Gastrocnemius medialis (tissue), 4 donors: ENCODE measurements at regions not wholly inside any gene's neighbourhood (a gene's known extent, or its start where the extent isn't known, plus 50 kb on each side); places are given as distances from the start of the nearest gene placed in this dataset.

Source experiments
- ATAC-seq, 2 donors: fragments of 150-250 bp; one replicate each; pipeline ENCODE4 v1.9.1; 2016
- DNase-seq, 2 donors: peaks; one replicate each; pipeline ENCODE4 v3.0.0-alpha.2; 2019
- H3K27ac ChIP-seq, 4 donors: fragments of 200-600 bp; sonication (generic); 1 replicate in 1 of 4; 2 replicates in 3 of 4; pipeline ENCODE4 v1.5.1; 2016 to 2018; ENCODE audit warnings: mild to moderate bottlenecking in 2 of 4, moderate library complexity in 1 of 4
- H3K27me3 ChIP-seq, 3 donors: fragments of 200-600 bp; sonication (generic) in 2 of 3; 1 replicate in 1 of 3; 2 replicates in 2 of 3; pipeline versions ENCODE4 v1.5.1 to v1.6.0; 2016 to 2019; ENCODE audit warnings: mild to moderate bottlenecking in 1 of 3, moderate library complexity in 1 of 3
- H3K36me3 ChIP-seq, 2 donors: fragments of 200-600 bp; sonication (generic) in 1 of 2; one replicate each; pipeline ENCODE4 v1.5.1; 2017 to 2018
- H3K4me1 ChIP-seq, 2 donors: fragments of 200-600 bp; sonication (generic) in 1 of 2; one replicate each; pipeline ENCODE4 v1.5.1; 2016 to 2017; ENCODE audit warnings: mild to moderate bottlenecking in 2 of 2
- H3K4me3 ChIP-seq, 4 donors: fragments of 200-600 bp; sonication (generic) in 3 of 4; 1 replicate in 1 of 4; 2 replicates in 3 of 4; pipeline ENCODE4 v1.5.1; 2016 to 2019; ENCODE audit warnings: mild to moderate bottlenecking in 2 of 4
- H3K9me3 ChIP-seq, 3 donors: fragments of 200-600 bp; sonication (generic) in 2 of 3; 1 replicate in 1 of 3; 2 replicates in 2 of 3; pipeline ENCODE4 v1.5.1; 2016 to 2019
- CTCF ChIP-seq, 5 experiments: fragments of 450-650 bp in 3 of 5; fragments of 200-600 bp in 2 of 5; sonication (generic) in 2 of 5; IDR thresholded peaks in 4 of 5; conservative IDR thresholded peaks in 1 of 5; 1 replicate in 4 of 5; 2 replicates in 1 of 5; pipeline ENCODE4 v1.5.1; 2016 to 2019; ENCODE audit warnings: antibody characterized with exemption in 5 of 5, mild to moderate bottlenecking in 3 of 5, moderate library complexity in 3 of 5
- POLR2A ChIP-seq, 2 donors: fragments of 450-650 bp; IDR thresholded peaks; one replicate each; pipeline ENCODE4 v1.6.1; 2017; ENCODE audit warnings: antibody characterized with exemption in 2 of 2, mild to moderate bottlenecking in 2 of 2, moderate library complexity in 2 of 2
- in situ Hi-C, 4 donors: fragments of 200-750 bp; cut with MboI; loops; one replicate each; pipeline versions ENCODE4 v1.15.0 to v1.8.0; 2017; ENCODE audit warnings: low sequenced_read_pairs in 4 of 4
- intact Hi-C: fragments of 100-400 bp; cut with DNase I; formaldehyde crosslinking; loops from one replicate; pipeline ENCODE4 v1.15.1; 2023; ENCODE audit warnings: low total_unique reads

GRCh38 chr2:17289669-17290068, 228.6 kb downstream of the RAD51AP2 start:
- ATAC-seq, result no peak
- no peak overlapping the region for H3K4me3 ChIP-seq
- in situ Hi-C loops, result no loop called here

GRCh38 chr2:17287183-17287582, 231.1 kb downstream of the RAD51AP2 start:
- Histone ChIP-seq H3K27ac (no peak overlapping the region), H3K4me3 (no peak overlapping the region), H3K4me1 (no peaks in the 10 kb centered on the region), H3K27me3 (no peaks in the 10 kb centered on the region), H3K9me3 (no peaks in the 10 kb centered on the region), H3K36me3 (no peaks in the 10 kb centered on the region)
- in situ Hi-C loops, result no loop called here
- intact Hi-C loops, result no loop called here
- TF ChIP-seq POLR2A (IDR thresholded peaks at IDR 0.05) (no peak), CTCF (IDR thresholded peaks at IDR 0.05 in 4 of 5, conservative IDR thresholded peaks at IDR 0.05 in 1 of 5) (no peak)
- no peak for ATAC-seq
- DNase-seq, result no peak

More at GRCh38 chr2:17289669-17290068, 228.6 kb downstream of the RAD51AP2 start:
- intact Hi-C loops, result no loop called here
- no peak for TF ChIP-seq POLR2A (IDR thresholded peaks at IDR 0.05)
- no peak for TF ChIP-seq CTCF (IDR thresholded peaks at IDR 0.05 in 4 of 5, conservative IDR thresholded peaks at IDR 0.05 in 1 of 5)
- DNase-seq, result no peak
- H3K4me1 ChIP-seq, result no peaks in the 10 kb centered on the region
- H3K9me3 ChIP-seq, result no peaks in the 10 kb centered on the region
- no peaks in the 10 kb centered on the region for H3K36me3 ChIP-seq
- no peaks in the 10 kb centered on the region for H3K27me3 ChIP-seq
- no peak overlapping the region for H3K27ac ChIP-seq

GRCh38 chr2:17282826-17283225, 235.4 kb downstream of the RAD51AP2 start:
- in situ Hi-C loops, result no loop called here
- H3K4me1 ChIP-seq, result no peaks in the 10 kb centered on the region
- no peak overlapping the region for H3K27ac ChIP-seq
- DNase-seq (no peak), ATAC-seq (no peak)
- H3K4me3 ChIP-seq, result no peak overlapping the region
- no peaks in the 10 kb centered on the region for H3K36me3 ChIP-seq
- no peaks in the 10 kb centered on the region for H3K9me3 ChIP-seq
- intact Hi-C loops, result no loop called here
- no peaks in the 10 kb centered on the region for H3K27me3 ChIP-seq
- TF ChIP-seq CTCF (IDR thresholded peaks at IDR 0.05 in 4 of 5, conservative IDR thresholded peaks at IDR 0.05 in 1 of 5), result no peak
- TF ChIP-seq POLR2A (IDR thresholded peaks at IDR 0.05), result no peak

- TF ChIP-seq CTCF (IDR thresholded peaks at IDR 0.05 in 4 of 5, conservative IDR thresholded peaks at IDR 0.05 in 1 of 5), result no peak
- no peak for TF ChIP-seq POLR2A (IDR thresholded peaks at IDR 0.05)
- Histone ChIP-seq H3K27me3 (no peaks in the 10 kb centered on the region), H3K4me3 (no peak overlapping the region), H3K4me1 (no peaks in the 10 kb centered on the region), H3K36me3 (no peaks in the 10 kb centered on the region), H3K9me3 (no peaks in the 10 kb centered on the region), H3K27ac (no peak overlapping the region)
- intact Hi-C loops, result no loop called here
- DNase-seq, result no peak
- in situ Hi-C loops, result no loop called here
- ATAC-seq, result no peak
Measured at GRCh38 chr2:17282245-17282644, 236.0 kb downstream of the RAD51AP2 start.

- no peak for TF ChIP-seq CTCF (IDR thresholded peaks at IDR 0.05 in 4 of 5, conservative IDR thresholded peaks at IDR 0.05 in 1 of 5)
- TF ChIP-seq POLR2A (IDR thresholded peaks at IDR 0.05), result no peak
- Histone ChIP-seq H3K9me3 (no peaks in the 10 kb centered on the region), H3K27ac (no peak overlapping the region), H3K4me3 (no peak overlapping the region), H3K36me3 (no peaks in the 10 kb centered on the region), H3K27me3 (no peaks in the 10 kb centered on the region), H3K4me1 (no peaks in the 10 kb centered on the region)
- no peak for ATAC-seq
- intact Hi-C loops (no loop called here), in situ Hi-C loops (no loop called here)
- no peak for DNase-seq
Measured at GRCh38 chr2:17276220-17276619, 242.0 kb downstream of the RAD51AP2 start.
